ENCODE measurements at regions not wholly inside any gene's neighbourhood (a gene's known extent, or its start where the extent isn't known, plus 50 kb on each side); places are given as distances from the start of the nearest gene placed in this dataset.

- TF ChIP-seq CTCF (IDR thresholded peaks at IDR 0.05; ENCODE audit: insufficient read depth, low read depth, low read length) (no peak), EZH2 (IDR thresholded peaks at IDR 0.05; ENCODE audit: insufficient read depth, low read length) (no peak)
Measured at GRCh38 chr5:89233462-89233861, 350.5 kb upstream of the MEF2C start.
